Skeletal muscle satellite cell (primary cell): ENCODE measurements at regions not wholly inside any gene's neighbourhood (a gene's known extent, or its start where the extent isn't known, plus 50 kb on each side); places are given as distances from the start of the nearest gene placed in this dataset.
"Not testable (repeated sequence)": the region's sequence is repeated elsewhere in the genome, so short reads cannot be mapped to it uniquely, and the experiment has no call there.

ENCODE experiments used
- H3K27me3 ChIP-seq: 2 replicates; pipeline ENCODE4 v1.7.0; 2013; ENCODE audit warnings: low read length; ENCODE audit not compliant: control insufficient read depth, insufficient read depth
- H3K36me3 ChIP-seq: 2 replicates; pipeline ENCODE4 v1.7.0; 2013; ENCODE audit warnings: mild to moderate bottlenecking, control low read depth, low read length; ENCODE audit not compliant: insufficient read depth
- H3K4me1 ChIP-seq: 2 replicates; pipeline ENCODE4 v1.7.0; 2013; ENCODE audit warnings: low read length; ENCODE audit not compliant: control insufficient read depth, insufficient read depth
- H3K4me2 ChIP-seq: 2 replicates; pipeline ENCODE4 v1.7.0; 2013; ENCODE audit warnings: mild to moderate bottlenecking, low read length
- H3K4me3 ChIP-seq: 2 replicates; pipeline ENCODE4 v1.7.0; 2013; ENCODE audit warnings: low read length
- H3K9ac ChIP-seq: 2 replicates; pipeline ENCODE4 v1.7.0; 2013; ENCODE audit warnings: mild to moderate bottlenecking, low read depth, low read length, moderate library complexity
- H3K9me3 ChIP-seq: replicated peaks from 2 replicates; pipeline ENCODE4 v1.7.0; 2013; ENCODE audit warnings: mild to moderate bottlenecking, control low read depth, low read length

DNA sequence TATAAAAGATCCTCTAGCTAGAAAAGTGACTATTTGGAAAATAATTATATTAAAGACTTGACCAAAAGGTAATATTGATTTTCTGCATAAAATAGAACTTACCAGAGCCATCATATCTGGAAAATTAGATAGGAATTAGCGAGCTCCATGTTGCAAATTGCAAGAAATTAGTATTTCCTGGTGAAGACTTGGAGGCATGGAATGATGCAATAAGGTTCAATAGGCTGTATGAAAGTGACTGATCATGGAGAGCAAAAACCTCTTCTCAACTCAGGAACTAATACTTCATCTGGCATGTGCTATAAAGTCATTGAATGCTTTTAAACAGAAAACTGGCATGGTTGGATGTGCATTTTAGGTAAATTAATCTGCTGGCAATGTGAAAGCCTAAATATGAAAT is 66.3 kb upstream of the UFM1 start:
- H3K9me3 ChIP-seq, result no peaks in the 10 kb centered on the region
- no peaks in the 10 kb centered on the region for H3K4me1 ChIP-seq
- H3K4me2 ChIP-seq, result no peak overlapping the region
- H3K36me3 ChIP-seq, result no peaks in the 10 kb centered on the region
- no peak overlapping the region for H3K9ac ChIP-seq
- H3K27me3 ChIP-seq, result no peaks in the 10 kb centered on the region
- no peak overlapping the region for H3K4me3 ChIP-seq

DNA sequence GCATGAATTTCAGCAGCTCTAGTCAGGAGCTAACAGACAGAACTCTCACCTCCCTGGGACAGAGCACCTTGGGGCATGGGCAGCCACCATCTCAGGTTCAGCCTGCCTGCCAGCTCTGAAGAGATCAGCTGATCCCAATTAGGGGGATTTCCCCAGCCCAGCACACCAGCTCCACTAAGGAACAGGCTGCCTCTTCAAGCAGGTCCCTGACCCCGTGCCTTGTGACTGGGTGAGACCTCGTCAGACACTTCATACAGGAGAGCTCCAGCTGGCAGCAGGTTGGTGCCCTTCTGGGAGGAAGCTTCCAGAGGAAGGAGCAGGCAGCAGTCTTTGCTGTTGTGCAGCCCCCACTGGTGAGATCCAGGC is 84.5 kb upstream of the UFM1 start:
- no peak overlapping the region for H3K4me2 ChIP-seq
- no peaks in the 10 kb centered on the region for H3K9me3 ChIP-seq
- no peak overlapping the region for H3K4me3 ChIP-seq
- no peaks in the 10 kb centered on the region for H3K36me3 ChIP-seq
- H3K9ac ChIP-seq, result no peak overlapping the region
- H3K4me1 ChIP-seq, result peaks cover 6% of the 10 kb centered on the region
- H3K27me3 ChIP-seq, result no peaks in the 10 kb centered on the region

DNA sequence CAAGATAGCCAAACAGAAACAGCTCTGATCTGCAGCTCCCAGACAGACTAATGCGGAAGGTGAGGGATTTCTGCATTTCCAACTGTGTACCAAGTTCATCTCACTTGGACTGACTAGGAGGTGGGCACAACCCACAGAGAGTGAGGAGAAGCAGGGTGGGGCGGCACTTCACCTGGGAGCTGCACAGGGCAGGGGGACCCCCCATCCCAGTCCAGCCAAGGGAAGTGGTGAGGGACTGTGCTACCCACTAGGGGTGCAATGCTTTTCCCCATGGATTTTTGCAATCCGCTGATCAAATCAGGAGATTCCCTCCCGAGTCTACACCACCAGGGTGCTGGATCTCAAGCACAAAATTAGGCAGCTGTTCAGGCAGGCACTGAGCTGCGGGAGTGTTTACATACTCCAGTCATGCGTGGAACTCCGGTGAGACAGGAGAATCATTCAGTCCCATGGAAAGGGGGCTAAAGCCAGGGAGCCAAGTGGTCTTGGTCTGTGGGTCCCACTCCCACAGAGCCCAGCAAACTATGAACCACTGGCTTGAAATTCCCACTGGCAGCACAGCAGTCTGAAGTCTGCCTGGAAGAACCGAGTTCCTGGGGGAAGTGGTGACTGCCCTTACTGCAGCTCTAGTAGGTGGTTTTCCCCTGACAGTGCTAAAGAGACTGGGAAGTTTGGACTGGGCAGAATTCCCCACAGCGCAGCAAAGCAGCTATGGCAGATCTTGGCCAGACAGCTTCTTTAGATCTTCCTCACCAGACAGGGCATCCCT is 85.1 kb upstream of the UFM1 start:
- Histone ChIP-seq H3K4me3 (no peak overlapping the region), H3K4me1 (peaks cover 6% of the 10 kb centered on the region), H3K4me2 (no peak overlapping the region), H3K9me3 (no peaks in the 10 kb centered on the region), H3K27me3 (no peaks in the 10 kb centered on the region), H3K9ac (no peak overlapping the region), H3K36me3 (no peaks in the 10 kb centered on the region)

DNA sequence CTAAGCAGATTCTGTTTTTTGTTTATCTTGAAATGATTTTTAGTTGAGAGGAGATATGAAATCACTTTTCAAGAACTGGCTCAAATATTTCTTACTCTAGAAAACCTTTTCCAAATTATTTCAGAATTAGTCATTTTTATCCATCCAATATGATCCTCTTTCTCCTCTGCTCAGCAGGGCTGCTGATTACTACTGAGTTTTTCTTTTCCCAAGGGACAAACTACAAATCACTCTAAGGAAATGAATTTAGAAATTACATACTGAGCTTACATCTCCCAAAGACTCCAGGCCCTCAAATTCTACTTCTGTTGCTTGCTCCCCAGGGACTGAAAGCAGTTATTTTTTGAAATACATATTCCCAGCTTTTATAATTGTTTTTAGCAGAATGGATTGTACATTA is 87.4 kb upstream of the UFM1 start:
- no peaks in the 10 kb centered on the region for H3K27me3 ChIP-seq
- H3K9ac ChIP-seq, result no peak overlapping the region
- H3K4me1 ChIP-seq, result peaks cover 6% of the 10 kb centered on the region
- H3K4me2 ChIP-seq, result no peak overlapping the region
- no peaks in the 10 kb centered on the region for H3K36me3 ChIP-seq
- H3K9me3 ChIP-seq, result no peaks in the 10 kb centered on the region
- H3K4me3 ChIP-seq, result no peak overlapping the region

DNA sequence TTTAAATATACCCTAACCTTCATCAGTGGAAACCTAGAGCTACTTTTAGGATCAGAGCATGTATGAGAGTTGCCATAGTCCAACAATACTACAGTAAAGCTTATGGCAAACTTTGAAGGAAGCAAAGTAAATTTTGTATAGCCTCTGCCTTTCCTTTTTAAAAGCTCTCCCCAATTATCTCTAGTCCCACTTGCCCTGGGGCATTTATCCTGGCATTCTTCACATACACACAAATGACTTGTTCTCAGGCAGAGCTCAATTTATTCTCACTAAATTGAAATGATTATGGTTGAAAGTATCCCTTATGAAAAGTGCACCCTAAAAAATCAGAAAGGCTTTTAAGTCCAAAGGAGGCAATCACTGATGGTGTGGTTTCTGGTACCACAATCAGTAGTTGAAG is 94.1 kb upstream of the UFM1 start:
- Histone ChIP-seq H3K9ac (no peak overlapping the region), H3K9me3 (no peaks in the 10 kb centered on the region), H3K27me3 (no peaks in the 10 kb centered on the region), H3K4me1 (no peaks in the 10 kb centered on the region), H3K4me2 (no peak overlapping the region), H3K4me3 (no peak overlapping the region), H3K36me3 (no peaks in the 10 kb centered on the region)

DNA sequence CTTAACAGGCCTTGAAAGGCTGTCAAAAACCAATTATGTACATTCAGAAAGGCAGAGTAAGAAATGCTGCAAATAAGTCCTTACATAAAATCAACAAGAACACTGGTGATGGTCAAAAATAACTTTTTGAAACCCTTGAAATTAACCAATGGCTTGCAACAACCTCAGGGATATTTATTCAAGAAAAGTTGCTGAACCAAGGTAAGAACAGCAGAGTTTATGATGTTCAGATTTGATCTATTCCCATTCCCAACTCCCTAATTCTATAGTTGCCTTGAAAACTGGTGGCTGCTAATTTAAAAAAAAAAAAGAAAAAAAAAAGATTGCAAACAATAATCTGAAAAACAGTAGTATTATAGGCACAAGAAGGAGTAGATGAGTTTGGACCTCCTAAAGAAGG is 109.8 kb upstream of the UFM1 start:
- no peaks in the 10 kb centered on the region for H3K4me1 ChIP-seq
- no peak overlapping the region for H3K9ac ChIP-seq
- H3K27me3 ChIP-seq, result no peaks in the 10 kb centered on the region
- no peaks in the 10 kb centered on the region for H3K9me3 ChIP-seq
- no peak overlapping the region for H3K4me3 ChIP-seq
- H3K36me3 ChIP-seq, result no peaks in the 10 kb centered on the region
- H3K4me2 ChIP-seq, result no peak overlapping the region

DNA sequence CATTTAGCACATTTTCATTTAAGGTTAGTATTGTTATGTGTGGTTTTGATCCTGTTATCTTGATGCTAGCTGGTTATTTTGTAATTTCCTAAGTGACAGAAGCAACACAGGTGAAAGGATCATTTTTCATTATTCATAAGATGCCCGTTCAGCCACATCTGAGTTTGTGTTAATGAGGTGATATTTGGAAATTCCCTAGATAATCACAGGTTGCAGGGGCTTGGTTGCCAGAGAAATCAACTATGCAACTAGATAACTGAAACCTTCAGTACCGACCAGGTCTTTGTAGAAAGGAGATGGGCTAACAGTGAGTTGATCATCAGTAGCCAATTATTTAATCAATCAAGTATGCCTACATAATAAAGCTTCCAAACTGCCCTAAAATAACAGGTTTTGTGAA is 121.3 kb upstream of the UFM1 start:
- no peak overlapping the region for H3K4me2 ChIP-seq
- no peaks in the 10 kb centered on the region for H3K9me3 ChIP-seq
- H3K27me3 ChIP-seq, result no peaks in the 10 kb centered on the region
- H3K36me3 ChIP-seq, result no peaks in the 10 kb centered on the region
- no peak overlapping the region for H3K9ac ChIP-seq
- H3K4me3 ChIP-seq, result no peak overlapping the region
- H3K4me1 ChIP-seq, result no peaks in the 10 kb centered on the region

DNA sequence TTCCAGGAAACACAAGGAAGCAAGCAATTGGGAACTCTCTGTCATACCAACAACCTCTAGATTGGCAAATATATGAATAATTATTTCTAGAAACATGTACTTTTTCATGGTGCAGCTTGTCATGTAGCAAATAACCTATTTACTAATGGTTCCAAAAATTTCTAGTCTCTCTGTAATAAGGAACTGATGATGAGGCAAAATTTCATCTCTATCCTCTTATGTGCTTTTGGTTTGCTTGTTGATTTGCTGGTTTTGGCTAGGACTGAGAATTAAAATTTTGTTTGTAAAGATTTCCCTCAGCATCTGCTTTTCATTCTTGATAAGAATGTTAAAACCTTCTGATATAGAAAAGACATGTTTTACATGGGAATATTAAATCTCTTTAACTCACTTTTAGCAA is 123.2 kb upstream of the UFM1 start:
- H3K4me2 ChIP-seq, result no peak overlapping the region
- no peaks in the 10 kb centered on the region for H3K36me3 ChIP-seq
- no peaks in the 10 kb centered on the region for H3K27me3 ChIP-seq
- H3K4me1 ChIP-seq, result no peaks in the 10 kb centered on the region
- H3K4me3 ChIP-seq, result no peak overlapping the region
- no peaks in the 10 kb centered on the region for H3K9me3 ChIP-seq
- H3K9ac ChIP-seq, result no peak overlapping the region

DNA sequence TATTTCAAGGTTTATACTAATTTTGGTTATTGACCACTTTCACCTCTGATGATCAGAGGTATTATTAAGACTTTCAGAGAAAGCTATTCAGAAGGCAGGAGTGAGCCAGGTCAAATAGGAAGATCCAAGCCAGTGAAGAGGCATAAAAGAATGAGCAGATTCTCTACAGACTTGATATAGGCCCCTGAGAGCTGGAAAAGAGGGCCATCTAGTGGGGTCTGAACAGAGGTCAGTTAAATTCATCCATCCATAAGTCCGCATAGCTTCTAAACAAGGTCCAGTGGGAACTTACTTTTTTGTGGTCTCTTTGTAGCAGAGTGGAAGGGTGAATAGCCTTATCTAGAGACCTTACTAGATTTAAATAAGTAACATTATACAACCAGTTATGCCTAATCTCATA is 126.6 kb upstream of the UFM1 start:
- H3K4me3 ChIP-seq, result no peak overlapping the region
- no peaks in the 10 kb centered on the region for H3K27me3 ChIP-seq
- H3K9ac ChIP-seq, result no peak overlapping the region
- no peaks in the 10 kb centered on the region for H3K36me3 ChIP-seq
- H3K4me2 ChIP-seq, result no peak overlapping the region
- H3K9me3 ChIP-seq, result no peaks in the 10 kb centered on the region
- no peaks in the 10 kb centered on the region for H3K4me1 ChIP-seq

DNA sequence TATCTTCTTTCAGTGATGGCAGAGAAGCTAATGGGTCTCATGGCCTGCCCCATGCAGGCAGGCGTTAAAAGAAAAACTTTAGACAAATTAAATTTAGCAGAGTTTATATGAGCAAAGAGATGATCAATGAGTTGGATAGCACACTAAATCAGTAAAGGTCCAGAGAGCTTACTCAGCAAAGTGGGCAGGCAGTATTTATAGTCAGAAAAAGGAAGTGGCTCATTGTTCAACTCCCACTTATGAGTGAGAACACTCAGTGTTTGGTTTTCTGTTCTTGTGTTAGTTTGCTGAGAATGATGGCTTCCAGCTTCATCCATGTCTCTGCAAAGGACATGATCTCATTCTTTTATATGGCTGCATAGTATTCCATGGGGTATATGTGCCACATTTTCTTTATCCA is 128.5 kb upstream of the UFM1 start:
- H3K9ac ChIP-seq, H3K4me1 ChIP-seq, H3K36me3 ChIP-seq, H3K4me3 ChIP-seq, H3K4me2 ChIP-seq, H3K27me3 ChIP-seq, H3K9me3 ChIP-seq: not testable (repeated sequence)

DNA sequence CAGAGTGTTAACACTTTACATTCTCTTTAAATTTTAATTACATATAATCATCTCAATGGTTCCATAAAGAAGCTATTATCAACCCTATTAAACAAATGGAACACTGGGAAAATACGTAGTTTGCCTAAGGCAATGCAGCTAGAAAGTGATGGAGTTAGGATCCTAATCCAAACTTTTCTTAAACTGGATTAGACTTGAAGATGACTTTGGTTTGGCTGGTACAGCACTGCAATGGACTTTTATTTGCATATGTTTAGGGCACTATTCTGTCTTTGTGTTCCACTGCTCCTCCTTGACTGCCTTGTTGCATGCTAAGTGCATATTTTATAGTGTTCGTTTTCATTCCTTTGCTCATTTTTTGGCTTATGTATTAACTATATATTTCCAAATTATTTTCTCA is 133.5 kb upstream of the UFM1 start:
- Histone ChIP-seq H3K4me1 (peaks cover 11% of the 10 kb centered on the region), H3K9me3 (no peaks in the 10 kb centered on the region), H3K4me2 (no peak overlapping the region), H3K27me3 (no peaks in the 10 kb centered on the region), H3K9ac (no peak overlapping the region), H3K4me3 (no peak overlapping the region), H3K36me3 (no peaks in the 10 kb centered on the region)

DNA sequence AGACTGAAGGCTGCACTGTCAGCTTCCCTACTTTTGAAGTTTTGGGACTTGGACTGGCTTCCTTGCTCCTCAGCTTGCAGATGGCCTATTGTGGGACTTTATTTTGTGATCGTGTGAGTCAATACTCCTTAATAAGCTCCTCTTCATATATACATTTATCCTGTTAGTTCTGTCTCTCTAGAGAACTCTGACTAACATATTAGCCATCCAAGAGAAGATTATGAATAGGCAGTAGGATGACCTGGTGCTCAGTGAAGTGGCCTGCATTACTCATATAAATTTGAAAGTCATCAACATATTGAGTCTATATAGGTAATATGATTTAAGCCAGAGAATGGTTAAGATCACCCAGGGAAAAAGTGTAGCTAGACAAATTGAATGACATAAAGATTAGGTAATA is 136.3 kb upstream of the UFM1 start:
- H3K27me3 ChIP-seq, result no peaks in the 10 kb centered on the region
- no peaks in the 10 kb centered on the region for H3K9me3 ChIP-seq
- H3K36me3 ChIP-seq, result no peaks in the 10 kb centered on the region
- peaks cover 11% of the 10 kb centered on the region for H3K4me1 ChIP-seq
- H3K4me3 ChIP-seq, result no peak overlapping the region
- no peak overlapping the region for H3K9ac ChIP-seq
- H3K4me2 ChIP-seq, result peak overlapping the region; percentile 25
